GM23248 (cell line): ENCODE measurements at regions not wholly inside any gene's neighbourhood (a gene's known extent, or its start where the extent isn't known, plus 50 kb on each side); places are given as distances from the start of the nearest gene placed in this dataset.

ENCODE experiments used
- DNase-seq: peaks from one replicate; pipeline ENCODE4 v3.0.0-alpha.2; 2015
- H2AFZ ChIP-seq: fragments of 200-600 bp; sonication (generic); 2 replicates; pipeline ENCODE4 v1.6.1; 2016; ENCODE audit warnings: antibody characterized with exemption
- H3F3A ChIP-seq: fragments of 200-600 bp; sonication (generic); 2 replicates; pipeline ENCODE4 v1.6.1; 2016; ENCODE audit warnings: mild to moderate bottlenecking, antibody characterized with exemption, mixed run types; ENCODE audit not compliant: insufficient read depth
- H3K27ac ChIP-seq: fragments of 200-600 bp; sonication (generic); 2 replicates; pipeline ENCODE4 v1.5.1; 2016; ENCODE audit warnings: mild to moderate bottlenecking
- H3K27me3 ChIP-seq: fragments of 200-600 bp; sonication (generic); replicated peaks from 2 replicates; pipeline ENCODE4 v1.6.1; 2016; ENCODE audit warnings: mild to moderate bottlenecking; ENCODE audit not compliant: insufficient read depth
- H3K36me3 ChIP-seq: fragments of 200-600 bp; sonication (generic); 2 replicates; pipeline ENCODE4 v1.6.1; 2016; ENCODE audit warnings: low read depth, mild to moderate bottlenecking
- H3K4me1 ChIP-seq: fragments of 200-600 bp; sonication (generic); 2 replicates; pipeline ENCODE4 v1.6.1; 2016; ENCODE audit warnings: mild to moderate bottlenecking; ENCODE audit not compliant: insufficient read depth
- H3K4me2 ChIP-seq: fragments of 200-600 bp; sonication (generic); one replicate; pipeline ENCODE4 v1.6.1; 2016; ENCODE audit warnings: mild to moderate bottlenecking; ENCODE audit not compliant: unreplicated experiment
- H3K4me3 ChIP-seq: fragments of 200-600 bp; sonication (generic); 2 replicates; pipeline ENCODE4 v1.5.1; 2016; ENCODE audit warnings: mild to moderate bottlenecking
- H3K79me2 ChIP-seq: fragments of 200-600 bp; sonication (generic); 2 replicates; pipeline ENCODE4 v1.6.1; 2016; ENCODE audit warnings: mild to moderate bottlenecking; ENCODE audit not compliant: insufficient read depth
- H3K9ac ChIP-seq: fragments of 200-600 bp; sonication (generic); 2 replicates; pipeline ENCODE4 v1.6.1; 2016; ENCODE audit warnings: mild to moderate bottlenecking
- H3K9me2 ChIP-seq: fragments of 200-600 bp; sonication (generic); 2 replicates; pipeline ENCODE4 v1.6.1; 2016; ENCODE audit warnings: mixed run types, mild to moderate bottlenecking, moderate library complexity; ENCODE audit not compliant: insufficient read depth
- H3K9me3 ChIP-seq: fragments of 200-600 bp; sonication (generic); one replicate; pipeline ENCODE4 v1.6.1; 2017; ENCODE audit warnings: low read depth
- H4K20me1 ChIP-seq: fragments of 200-600 bp; sonication (generic); 2 replicates; pipeline ENCODE4 v1.6.0; 2016; ENCODE audit not compliant: insufficient read depth
- EZH2 ChIP-seq: fragments of 200-600 bp; sonication (generic); IDR thresholded peaks from 2 replicates; pipeline ENCODE4 v1.6.1; 2018; ENCODE audit warnings: antibody characterized with exemption, mild to moderate bottlenecking; ENCODE audit not compliant: insufficient read depth, poor library complexity, severe bottlenecking
- EZH2phosphoT487 ChIP-seq: fragments of 200-600 bp; sonication (generic); IDR thresholded peaks from 2 replicates; pipeline ENCODE4 v1.6.1; 2018; ENCODE audit warnings: antibody characterized with exemption, moderate library complexity, mild to moderate bottlenecking, low read depth; ENCODE audit not compliant: insufficient read depth
- WGBS, 2 experiments: methylation state at CpG; one replicate each; pipeline ENCODE4 v1.1.6; 2015 to 2017; ENCODE audit warnings: low lambda C conversion rate in 2 of 2, low coverage in 1 of 2; ENCODE audit errors: missing lambda C conversion rate in 2 of 2; 5-methylcytosine and 5-hydroxymethylcytosine counted together
- in situ Hi-C: fragments of 300-500 bp; cut with MboI; formaldehyde crosslinking; loops from 2 replicates; pipeline ENCODE4 v1.15.0; 2020

DNA sequence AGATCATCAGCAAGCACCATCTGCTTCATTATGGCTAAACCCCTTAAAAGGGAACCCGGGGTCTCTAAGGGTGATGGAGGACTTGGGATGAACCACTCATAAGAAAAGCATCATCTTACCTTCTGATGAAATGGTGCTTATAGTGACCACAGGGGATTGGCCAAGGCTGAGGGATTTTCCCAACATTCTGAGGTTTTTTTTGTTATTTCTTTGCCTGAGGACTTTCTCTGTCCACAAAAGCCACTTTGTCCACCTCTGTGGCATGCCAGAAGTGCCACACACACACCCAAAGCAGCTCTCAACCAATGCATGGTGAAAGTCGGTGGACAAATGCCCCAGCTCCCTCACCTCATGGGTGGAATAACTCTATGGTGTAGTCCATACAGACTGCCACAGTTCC, 79.3 kb upstream of the TOP1 start:
- no peaks in the 10 kb centered on the region for H3K27me3 ChIP-seq
- no peak overlapping the region for H2AFZ ChIP-seq
- H3K4me1 ChIP-seq, result 0 out of 2 replicates have a peak, but pooled peaks cover 7% of the 10 kb centered on the region
- no peaks in the 10 kb centered on the region for H3K79me2 ChIP-seq
- no peaks in the 10 kb centered on the region for H3K9me3 ChIP-seq
- TF ChIP-seq EZH2phosphoT487, result no peak
- no peak for TF ChIP-seq EZH2
- WGBS, 2 experiments, result 83 to 92% methylated on average over 2 of the region's 2 CpGs
- no peak overlapping the region for H3K4me2 ChIP-seq
- H3F3A ChIP-seq, result peaks cover 10% of the 10 kb centered on the region; the same call in 1 of the 2 replicates
- H4K20me1 ChIP-seq, result no peaks in the 10 kb centered on the region
- H3K4me3 ChIP-seq, result no peak overlapping the region
- in situ Hi-C loops, result loop anchor here (25.0 kb wide), 1 partner anchor 1537 kb away; no protein-coding TSS in a partner anchor
- no peak overlapping the region for H3K9ac ChIP-seq
- no peaks in the 10 kb centered on the region for H3K36me3 ChIP-seq
- DNase-seq, result no peak
- H3K9me2 ChIP-seq, result no peaks in the 10 kb centered on the region
- H3K27ac ChIP-seq, result no peak overlapping the region

DNA sequence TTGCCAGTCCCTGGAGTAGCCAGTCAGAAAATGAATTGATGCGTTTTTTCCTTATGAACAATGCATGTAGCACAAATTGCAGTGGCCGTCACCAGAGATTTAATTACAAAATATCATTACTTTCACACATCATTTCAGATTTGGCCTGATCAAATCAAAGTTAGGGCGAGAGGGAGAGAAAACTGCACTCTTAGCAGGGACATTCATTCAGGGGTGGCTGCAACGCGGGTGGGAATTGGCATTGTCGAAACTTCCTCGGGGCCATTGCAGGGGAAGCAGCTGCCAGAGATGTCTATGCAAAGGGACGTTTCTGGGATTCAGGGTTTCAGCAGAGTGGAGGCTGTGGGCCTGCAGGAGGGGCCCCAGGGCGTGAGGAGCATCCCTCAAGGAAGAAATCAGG, 76.5 kb upstream of the TOP1 start:
- no peaks in the 10 kb centered on the region for H3K27me3 ChIP-seq
- no peak overlapping the region for H2AFZ ChIP-seq
- TF ChIP-seq EZH2phosphoT487 (no peak), EZH2 (no peak)
- in situ Hi-C loops, result no loop called here
- H3K4me1 ChIP-seq, result 0 out of 2 replicates have a peak, but pooled peaks cover 7% of the 10 kb centered on the region
- no peaks in the 10 kb centered on the region for H3K9me2 ChIP-seq
- H3K9ac ChIP-seq, result no peak overlapping the region
- H3K27ac ChIP-seq, result no peak overlapping the region
- H3F3A ChIP-seq, result peaks cover 10% of the 10 kb centered on the region; the same call in 1 of the 2 replicates
- WGBS, 2 experiments, result 71 to 78% methylated on average over 9 of the region's 9 CpGs
- no peaks in the 10 kb centered on the region for H4K20me1 ChIP-seq
- no peaks in the 10 kb centered on the region for H3K36me3 ChIP-seq
- no peaks in the 10 kb centered on the region for H3K79me2 ChIP-seq
- no peaks in the 10 kb centered on the region for H3K9me3 ChIP-seq
- no peak overlapping the region for H3K4me3 ChIP-seq
- H3K4me2 ChIP-seq, result no peak overlapping the region
- no peak for DNase-seq

DNA sequence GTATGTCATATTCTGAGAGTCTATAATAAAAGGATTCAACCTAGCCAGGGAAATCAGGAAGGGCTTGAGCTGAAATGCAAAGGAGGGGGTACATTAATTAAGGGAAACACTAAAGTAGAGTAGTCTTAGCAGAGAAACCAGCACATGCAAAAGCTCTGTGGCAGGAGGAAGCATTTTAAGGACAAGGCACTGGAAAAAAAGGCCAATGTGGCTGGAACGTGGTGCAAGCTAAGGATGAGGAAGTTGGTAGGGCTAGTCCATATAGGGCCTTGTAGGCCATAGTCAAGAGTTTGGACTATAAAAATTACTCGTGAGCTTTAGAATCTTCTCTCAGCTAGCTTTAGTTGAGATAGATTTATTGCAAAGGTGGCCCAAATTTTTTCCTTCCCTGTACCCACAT, 75.2 kb upstream of the TOP1 start:
- H2AFZ ChIP-seq, result no peak overlapping the region
- H3K4me1 ChIP-seq, result 0 out of 2 replicates have a peak, but pooled peaks cover 3% of the 10 kb centered on the region
- no peak for TF ChIP-seq EZH2phosphoT487
- no peak for TF ChIP-seq EZH2
- H3K9me2 ChIP-seq, result no peaks in the 10 kb centered on the region
- 72 to 86% methylated on average over 2 of the region's 2 CpGs for WGBS, 2 experiments
- no peak for DNase-seq
- H3K79me2 ChIP-seq, result no peaks in the 10 kb centered on the region
- no peaks in the 10 kb centered on the region for H3K27me3 ChIP-seq
- no peak overlapping the region for H3K4me3 ChIP-seq
- H3K4me2 ChIP-seq, result no peak overlapping the region
- no peaks in the 10 kb centered on the region for H3K36me3 ChIP-seq
- no peaks in the 10 kb centered on the region for H4K20me1 ChIP-seq
- H3K27ac ChIP-seq, result no peak overlapping the region
- no peak overlapping the region for H3K9ac ChIP-seq
- in situ Hi-C loops, result no loop called here
- no peaks in the 10 kb centered on the region for H3K9me3 ChIP-seq
- H3F3A ChIP-seq, result peaks cover 10% of the 10 kb centered on the region; the same call in 1 of the 2 replicates

DNA sequence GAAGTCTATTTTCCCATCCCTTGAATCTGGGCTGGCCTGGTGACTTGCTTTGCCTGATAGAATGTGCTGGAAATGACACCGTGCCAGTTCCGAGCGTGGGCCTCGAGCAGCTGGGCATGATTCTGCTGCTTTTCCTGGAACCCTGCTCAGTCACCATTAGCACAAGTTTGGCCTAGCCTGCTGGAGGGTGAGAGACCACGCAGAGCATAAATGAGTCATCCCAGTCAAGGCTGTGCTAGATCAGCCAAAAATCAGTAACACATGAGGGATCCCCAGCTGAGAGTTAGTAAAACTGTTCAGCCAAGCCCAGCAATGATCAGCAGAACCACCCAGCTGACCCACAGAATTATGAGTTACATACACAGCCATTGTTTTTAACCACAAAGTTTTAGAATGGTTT, 74.8 kb upstream of the TOP1 start:
- 5 to 11% methylated on average over 5 of the region's 5 CpGs for WGBS, 2 experiments
- in situ Hi-C loops, result no loop called here
- no peak overlapping the region for H2AFZ ChIP-seq
- no peak overlapping the region for H3K4me2 ChIP-seq
- H3K4me1 ChIP-seq, result no peaks in the 10 kb centered on the region
- H3K9ac ChIP-seq, result no peak overlapping the region
- no peaks in the 10 kb centered on the region for H3K27me3 ChIP-seq
- H3F3A ChIP-seq, result peaks cover 10% of the 10 kb centered on the region; the same call in 1 of the 2 replicates
- H3K9me3 ChIP-seq, result no peaks in the 10 kb centered on the region
- DNase-seq, result peak; percentile 70
- no peaks in the 10 kb centered on the region for H3K79me2 ChIP-seq
- TF ChIP-seq EZH2 (no peak), EZH2phosphoT487 (no peak)
- H4K20me1 ChIP-seq, result no peaks in the 10 kb centered on the region
- H3K4me3 ChIP-seq, result no peak overlapping the region
- no peaks in the 10 kb centered on the region for H3K36me3 ChIP-seq
- H3K9me2 ChIP-seq, result no peaks in the 10 kb centered on the region
- H3K27ac ChIP-seq, result no peak overlapping the region
